OCI-LY1 (cell line): ENCODE measurements at regions not wholly inside any gene's neighbourhood (a gene's known extent, or its start where the extent isn't known, plus 50 kb on each side); places are given as distances from the start of the nearest gene placed in this dataset.

Experiments used
- EZH2 ChIP-seq: fragments of 200-600 bp; sonication (generic), shearing (Covaris generic); IDR thresholded peaks from 2 replicates; pipeline ENCODE4 v1.8.0; 2017; ENCODE audit warnings: borderline replicate concordance, mixed run types, mild to moderate bottlenecking, antibody characterized with exemption, low read length, moderate library complexity, mixed read lengths
- TF ChIP-seq, protein P1 (sequence below): fragments of 200-600 bp; sonication (generic), shearing (Covaris generic); IDR thresholded peaks from 2 replicates; pipeline ENCODE4 v1.5.1; 2017; ENCODE audit warnings: mild to moderate bottlenecking, antibody characterized with exemption, low read length, moderate library complexity, mixed read lengths

DNA sequence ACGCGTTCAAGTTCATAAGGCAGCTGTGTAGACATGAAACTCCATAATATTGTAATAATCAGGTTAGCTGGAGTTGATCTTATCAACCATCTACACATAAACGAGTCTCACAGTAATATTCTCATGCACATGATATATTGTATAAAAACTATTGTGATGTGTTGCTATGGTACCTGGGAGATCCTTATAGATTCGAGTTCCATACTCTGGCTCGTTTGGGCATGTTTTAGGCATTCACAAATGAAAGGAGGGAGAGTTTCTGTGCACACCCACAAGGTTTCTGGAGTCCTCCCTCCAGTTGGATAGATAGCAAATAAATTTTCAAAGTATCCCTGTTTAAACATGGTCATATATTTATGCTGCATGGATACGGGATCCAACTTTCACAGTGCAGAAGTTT is 567.5 kb upstream of the SLC35B3 start:
- TF ChIP-seq, protein P1, sequence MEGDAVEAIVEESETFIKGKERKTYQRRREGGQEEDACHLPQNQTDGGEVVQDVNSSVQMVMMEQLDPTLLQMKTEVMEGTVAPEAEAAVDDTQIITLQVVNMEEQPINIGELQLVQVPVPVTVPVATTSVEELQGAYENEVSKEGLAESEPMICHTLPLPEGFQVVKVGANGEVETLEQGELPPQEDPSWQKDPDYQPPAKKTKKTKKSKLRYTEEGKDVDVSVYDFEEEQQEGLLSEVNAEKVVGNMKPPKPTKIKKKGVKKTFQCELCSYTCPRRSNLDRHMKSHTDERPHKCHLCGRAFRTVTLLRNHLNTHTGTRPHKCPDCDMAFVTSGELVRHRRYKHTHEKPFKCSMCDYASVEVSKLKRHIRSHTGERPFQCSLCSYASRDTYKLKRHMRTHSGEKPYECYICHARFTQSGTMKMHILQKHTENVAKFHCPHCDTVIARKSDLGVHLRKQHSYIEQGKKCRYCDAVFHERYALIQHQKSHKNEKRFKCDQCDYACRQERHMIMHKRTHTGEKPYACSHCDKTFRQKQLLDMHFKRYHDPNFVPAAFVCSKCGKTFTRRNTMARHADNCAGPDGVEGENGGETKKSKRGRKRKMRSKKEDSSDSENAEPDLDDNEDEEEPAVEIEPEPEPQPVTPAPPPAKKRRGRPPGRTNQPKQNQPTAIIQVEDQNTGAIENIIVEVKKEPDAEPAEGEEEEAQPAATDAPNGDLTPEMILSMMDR, result no peak
- no peak for TF ChIP-seq EZH2
